HUES6 (cell line): ENCODE measurements at regions not wholly inside any gene's neighbourhood (a gene's known extent, or its start where the extent isn't known, plus 50 kb on each side); places are given as distances from the start of the nearest gene placed in this dataset.
"Not testable (repeated sequence)": the region's sequence is repeated elsewhere in the genome, so short reads cannot be mapped to it uniquely, and the experiment has no call there.

Experiments used
- H3K27ac ChIP-seq: 2 replicates; pipeline ENCODE4 v1.7.0; 2013; ENCODE audit warnings: low read depth, mild to moderate bottlenecking, low read length, inconsistent platforms
- H3K27me3 ChIP-seq: 2 replicates; pipeline ENCODE4 v1.6.1; 2013; ENCODE audit warnings: low read length; ENCODE audit not compliant: control insufficient read depth, insufficient read depth
- H3K36me3 ChIP-seq: 2 replicates; pipeline ENCODE4 v1.6.1; 2013; ENCODE audit warnings: low read length; ENCODE audit not compliant: control insufficient read depth, insufficient read depth
- H3K4me1 ChIP-seq: 2 replicates; pipeline ENCODE4 v1.6.1; 2013; ENCODE audit warnings: low read length; ENCODE audit not compliant: control insufficient read depth, insufficient read depth
- H3K4me3 ChIP-seq: 2 replicates; pipeline ENCODE4 v1.5.1; 2013; ENCODE audit warnings: low read depth, low read length
- H3K9ac ChIP-seq: one replicate; pipeline ENCODE4 v1.6.1; 2013; ENCODE audit warnings: mild to moderate bottlenecking, low read length
- H3K9me3 ChIP-seq: 2 replicates; pipeline ENCODE4 v1.6.1; 2013; ENCODE audit warnings: low read depth, low read length; ENCODE audit not compliant: control insufficient read depth, insufficient read depth

GRCh38 chr6:125375013-125375412 lies 73.2 kb upstream of the HDDC2 start:
- Histone ChIP-seq H3K27ac (no peak overlapping the region), H3K4me3 (no peak overlapping the region), H3K27me3 (no peaks in the 10 kb centered on the region), H3K4me1 (peaks cover 6% of the 10 kb centered on the region), H3K9ac (no peak overlapping the region), H3K36me3 (no peaks in the 10 kb centered on the region), H3K9me3 (no peaks in the 10 kb centered on the region)

DNA sequence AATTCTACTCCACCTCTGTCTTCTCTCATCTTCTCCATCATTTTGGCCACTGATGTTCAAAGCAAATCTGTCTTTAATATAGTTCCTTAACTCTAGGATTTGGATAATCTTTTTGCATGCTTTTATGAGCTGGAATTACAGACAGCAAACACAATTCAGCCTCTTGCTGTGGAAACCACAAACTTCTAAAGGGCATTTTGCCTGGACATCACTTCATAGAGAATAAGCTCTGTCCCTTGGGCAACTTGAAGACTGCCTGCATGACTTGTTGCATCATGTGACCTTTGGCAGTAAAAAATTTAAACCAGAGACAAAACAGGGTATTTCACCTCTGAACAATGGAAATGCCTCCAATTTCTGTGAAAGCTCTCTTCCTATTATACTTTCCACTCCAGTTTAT lies 74.1 kb upstream of the HDDC2 start:
- no peak overlapping the region for H3K9ac ChIP-seq
- no peak overlapping the region for H3K4me3 ChIP-seq
- no peaks in the 10 kb centered on the region for H3K27me3 ChIP-seq
- H3K27ac ChIP-seq, result no peak overlapping the region
- H3K36me3 ChIP-seq, result no peaks in the 10 kb centered on the region
- H3K9me3 ChIP-seq, result no peaks in the 10 kb centered on the region
- H3K4me1 ChIP-seq, result peaks cover 6% of the 10 kb centered on the region

GRCh38 chr6:125377621-125378020 lies 75.9 kb upstream of the HDDC2 start:
- H3K4me3 ChIP-seq, result no peak overlapping the region
- no peaks in the 10 kb centered on the region for H3K36me3 ChIP-seq
- no peak overlapping the region for H3K27ac ChIP-seq
- H3K9me3 ChIP-seq, result no peaks in the 10 kb centered on the region
- H3K27me3 ChIP-seq, result no peaks in the 10 kb centered on the region
- H3K9ac ChIP-seq, result no peak overlapping the region
- peaks cover 6% of the 10 kb centered on the region for H3K4me1 ChIP-seq

GRCh38 chr6:125379174-125379573 lies 77.4 kb upstream of the HDDC2 start:
- Histone ChIP-seq H3K9me3 (no peaks in the 10 kb centered on the region), H3K9ac (no peak overlapping the region), H3K4me3 (no peak overlapping the region), H3K36me3 (no peaks in the 10 kb centered on the region), H3K4me1 (peaks cover 6% of the 10 kb centered on the region), H3K27ac (no peak overlapping the region), H3K27me3 (no peaks in the 10 kb centered on the region)

- Histone ChIP-seq H3K27ac (no peak overlapping the region), H3K9me3 (no peaks in the 10 kb centered on the region), H3K36me3 (no peaks in the 10 kb centered on the region), H3K4me3 (no peak overlapping the region), H3K4me1 (peaks cover 6% of the 10 kb centered on the region), H3K9ac (no peak overlapping the region), H3K27me3 (no peaks in the 10 kb centered on the region)
Observed at GRCh38 chr6:125380474-125380873, 78.7 kb upstream of the HDDC2 start.

GRCh38 chr6:125386337-125386736 lies 84.6 kb upstream of the HDDC2 start:
- not testable (repeated sequence) for H3K36me3 ChIP-seq

DNA sequence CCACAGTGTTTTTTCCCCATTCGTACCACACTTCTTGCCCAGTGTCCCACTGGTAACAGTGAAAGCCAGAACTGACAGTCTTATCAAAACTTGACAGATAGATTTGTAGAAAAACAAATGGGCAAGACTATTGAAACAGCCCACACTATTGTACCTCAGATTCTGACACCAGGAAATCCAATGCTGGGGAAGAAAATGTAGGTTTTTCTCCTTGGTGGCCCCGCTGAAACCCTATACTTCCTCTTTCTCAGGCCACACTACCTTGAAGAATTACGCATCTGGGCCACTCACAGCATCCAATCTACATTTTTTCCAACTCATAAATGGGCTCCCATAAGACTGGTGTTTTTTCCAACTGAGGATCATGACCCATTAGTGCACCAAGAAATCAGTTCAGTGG lies 90.9 kb upstream of the HDDC2 start:
- no peak overlapping the region for H3K27ac ChIP-seq
- H3K4me1 ChIP-seq, result peaks cover 4% of the 10 kb centered on the region; the same call in 1 of the 2 replicates
- no peak overlapping the region for H3K4me3 ChIP-seq

More at GRCh38 chr6:125386337-125386736, 84.6 kb upstream of the HDDC2 start:
- H3K4me1 ChIP-seq, H3K9me3 ChIP-seq, H3K4me3 ChIP-seq, H3K9ac ChIP-seq, H3K27me3 ChIP-seq, H3K27ac ChIP-seq: not testable (repeated sequence)

GRCh38 chr6:125393449-125393858 lies 91.7 kb upstream of the HDDC2 start:
- H3K36me3 ChIP-seq, result no peaks in the 10 kb centered on the region
- H3K27ac ChIP-seq, result no peak overlapping the region
- H3K27me3 ChIP-seq, result no peaks in the 10 kb centered on the region
- no peak overlapping the region for H3K4me3 ChIP-seq
- H3K4me1 ChIP-seq, result peaks cover 4% of the 10 kb centered on the region; the same call in 1 of the 2 replicates
- peaks cover 11% of the 10 kb centered on the region for H3K9me3 ChIP-seq
- no peak overlapping the region for H3K9ac ChIP-seq

More for the DNA sequence above, 90.9 kb upstream of the HDDC2 start:
- H3K9ac ChIP-seq, result no peak overlapping the region
- H3K36me3 ChIP-seq, result no peaks in the 10 kb centered on the region
- peaks cover 11% of the 10 kb centered on the region for H3K9me3 ChIP-seq
- H3K27me3 ChIP-seq, result no peaks in the 10 kb centered on the region

DNA sequence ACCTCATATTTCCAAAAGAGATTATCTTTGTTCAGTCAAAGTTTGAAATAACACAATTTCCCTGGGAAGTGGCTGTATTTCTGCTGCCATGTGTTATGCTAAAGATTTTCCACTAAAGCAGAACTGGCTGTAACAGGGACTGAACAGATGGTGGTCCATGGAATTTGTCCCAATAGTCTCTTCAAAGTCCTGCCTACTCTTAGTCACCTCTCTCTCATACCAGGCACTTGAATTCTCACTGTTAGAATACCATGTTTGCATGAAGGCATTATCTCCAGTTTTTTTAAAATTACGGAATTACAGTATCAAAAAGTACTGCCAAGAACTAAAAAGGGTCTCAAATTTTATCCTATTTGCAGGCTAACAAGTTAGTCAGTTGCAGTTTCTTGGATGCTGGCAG lies 105.0 kb upstream of the HDDC2 start:
- no peak overlapping the region for H3K9ac ChIP-seq
- H3K27ac ChIP-seq, result no peak overlapping the region
- no peaks in the 10 kb centered on the region for H3K4me1 ChIP-seq
- no peaks in the 10 kb centered on the region for H3K36me3 ChIP-seq
- no peak overlapping the region for H3K4me3 ChIP-seq
- no peaks in the 10 kb centered on the region for H3K27me3 ChIP-seq
- H3K9me3 ChIP-seq, result peaks cover 22% of the 10 kb centered on the region

DNA sequence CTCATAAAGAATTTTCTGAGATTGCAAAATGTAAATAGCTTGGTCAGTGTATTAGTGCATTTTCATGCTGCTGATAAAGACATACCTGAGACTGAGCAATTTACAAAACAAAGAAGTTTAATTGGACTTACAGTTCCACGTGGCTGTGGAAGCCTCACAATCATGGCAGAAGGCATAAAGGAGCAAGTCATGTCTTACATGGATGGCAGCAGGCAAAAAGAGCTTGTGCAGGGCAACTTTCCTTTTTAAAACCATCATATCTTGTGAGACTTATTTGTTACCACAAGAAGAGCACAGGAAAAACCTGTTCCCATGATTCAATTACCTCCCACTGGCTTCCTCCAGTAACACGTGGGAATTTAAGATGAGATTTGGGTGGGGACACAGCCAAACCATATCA lies 112.7 kb upstream of the HDDC2 start:
- H3K36me3 ChIP-seq, result no peaks in the 10 kb centered on the region
- H3K4me3 ChIP-seq, result no peak overlapping the region
- no peaks in the 10 kb centered on the region for H3K27me3 ChIP-seq
- H3K27ac ChIP-seq, result no peak overlapping the region
- peaks cover 14% of the 10 kb centered on the region for H3K9me3 ChIP-seq
- H3K4me1 ChIP-seq, result no peaks in the 10 kb centered on the region
- H3K9ac ChIP-seq, result no peak overlapping the region

- Histone ChIP-seq H3K9ac (no peak overlapping the region), H3K27ac (no peak overlapping the region), H3K36me3 (no peaks in the 10 kb centered on the region), H3K27me3 (no peaks in the 10 kb centered on the region), H3K9me3 (peaks cover 12% of the 10 kb centered on the region), H3K4me3 (no peak overlapping the region), H3K4me1 (peaks cover 5% of the 10 kb centered on the region)
Observed at GRCh38 chr6:125415913-125416312, 114.1 kb upstream of the HDDC2 start.

DNA sequence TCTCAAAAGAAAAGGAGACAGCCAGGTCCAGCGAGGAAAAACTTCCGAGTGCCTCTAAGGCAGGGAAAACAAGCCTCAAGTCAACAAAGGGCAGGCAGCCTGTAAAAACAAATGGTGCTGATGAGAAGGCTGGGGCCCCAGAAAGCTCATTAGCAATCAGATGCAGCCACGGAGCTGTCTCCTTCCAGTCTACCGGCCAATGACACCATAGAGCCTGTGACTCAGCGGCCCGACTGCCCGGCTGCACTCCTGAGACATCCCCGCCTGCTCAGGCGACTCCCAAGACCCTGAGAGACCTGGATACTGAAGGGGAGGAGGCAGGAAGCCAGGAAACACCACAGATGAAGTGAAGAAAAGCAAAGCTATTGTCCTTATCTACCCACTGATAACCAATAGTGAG lies 120.1 kb upstream of the HDDC2 start:
- peaks cover 2% of the 10 kb centered on the region; the same call in 1 of the 2 replicates for H3K9me3 ChIP-seq
- H3K4me1 ChIP-seq, result peaks cover 26% of the 10 kb centered on the region
- peak overlapping the region; percentile 10; the same call in 1 of the 2 replicates for H3K4me3 ChIP-seq
- no peaks in the 10 kb centered on the region for H3K27me3 ChIP-seq
- no peaks in the 10 kb centered on the region for H3K36me3 ChIP-seq
- peak overlapping the region; percentile 69; the same call in 1 of the 2 replicates for H3K27ac ChIP-seq
- H3K9ac ChIP-seq, result peak overlapping the region; percentile 49
